CD1c-positive myeloid dendritic cell (primary cell): ENCODE measurements at regions not wholly inside any gene's neighbourhood (a gene's known extent, or its start where the extent isn't known, plus 50 kb on each side); places are given as distances from the start of the nearest gene placed in this dataset.

Source experiments
- DNase-seq: peaks from one replicate; pipeline ENCODE4 v3.0.0-alpha.2; 2016; ENCODE audit errors: extremely low spot score

GRCh38 chr13:62327367-62327766 is 911.7 kb upstream of the PCDH20 start:
- no peak for DNase-seq

- no peak for DNase-seq
Measured at GRCh38 chr13:62324842-62325241, 909.2 kb upstream of the PCDH20 start.

- DNase-seq = no peak
Measured at GRCh38 chr13:62321895-62322294, 906.2 kb upstream of the PCDH20 start.

GRCh38 chr13:62321139-62321538 is 905.5 kb upstream of the PCDH20 start:
- no peak for DNase-seq

- DNase-seq = no peak
Measured at GRCh38 chr13:62320129-62321108, 904.8 kb upstream of the PCDH20 start.

GRCh38 chr13:62309904-62310303 is 894.3 kb upstream of the PCDH20 start:
- no peak for DNase-seq

- DNase-seq = no peak
Measured at GRCh38 chr13:62305756-62306155, 890.1 kb upstream of the PCDH20 start.

GRCh38 chr13:62302341-62302740 is 886.7 kb upstream of the PCDH20 start:
- DNase-seq = no peak

GRCh38 chr13:62299988-62300387 is 884.3 kb upstream of the PCDH20 start:
- DNase-seq = no peak

GRCh38 chr13:62296812-62297211 is 881.2 kb upstream of the PCDH20 start:
- no peak for DNase-seq

- no peak for DNase-seq
Measured at GRCh38 chr13:62294244-62294643, 878.6 kb upstream of the PCDH20 start.

- DNase-seq = no peak
Measured at GRCh38 chr13:62292714-62293480, 877.2 kb upstream of the PCDH20 start.

GRCh38 chr13:62290542-62290941 is 874.9 kb upstream of the PCDH20 start:
- no peak for DNase-seq

GRCh38 chr13:62287764-62288163 is 872.1 kb upstream of the PCDH20 start:
- no peak for DNase-seq

- DNase-seq = no peak
Measured at GRCh38 chr13:62280590-62280989, 864.9 kb upstream of the PCDH20 start.

GRCh38 chr13:62278271-62278670 is 862.6 kb upstream of the PCDH20 start:
- no peak for DNase-seq

- no peak for DNase-seq
Measured at GRCh38 chr13:62251734-62252133, 836.1 kb upstream of the PCDH20 start.

- no peak for DNase-seq
Measured at GRCh38 chr13:62250501-62251201, 835.0 kb upstream of the PCDH20 start.

- DNase-seq = no peak
Measured at GRCh38 chr13:62246581-62246980, 830.9 kb upstream of the PCDH20 start.

- DNase-seq = no peak
Measured at GRCh38 chr13:62243106-62243505, 827.5 kb upstream of the PCDH20 start.

- no peak for DNase-seq
Measured at GRCh38 chr13:62234780-62235440, 819.3 kb upstream of the PCDH20 start.

GRCh38 chr13:62210951-62211350 is 795.3 kb upstream of the PCDH20 start:
- no peak for DNase-seq
